HG02885 (cell line): ENCODE measurements at regions not wholly inside any gene's neighbourhood (a gene's known extent, or its start where the extent isn't known, plus 50 kb on each side); places are given as distances from the start of the nearest gene placed in this dataset.

Experiments
- ATAC-seq: cut with Tn5 transposase; IDR thresholded peaks from one replicate; pipeline ENCODE4 v1.9.1; 2021; ENCODE audit warnings: mild to moderate bottlenecking; ENCODE audit not compliant: unreplicated experiment, poor library complexity

DNA sequence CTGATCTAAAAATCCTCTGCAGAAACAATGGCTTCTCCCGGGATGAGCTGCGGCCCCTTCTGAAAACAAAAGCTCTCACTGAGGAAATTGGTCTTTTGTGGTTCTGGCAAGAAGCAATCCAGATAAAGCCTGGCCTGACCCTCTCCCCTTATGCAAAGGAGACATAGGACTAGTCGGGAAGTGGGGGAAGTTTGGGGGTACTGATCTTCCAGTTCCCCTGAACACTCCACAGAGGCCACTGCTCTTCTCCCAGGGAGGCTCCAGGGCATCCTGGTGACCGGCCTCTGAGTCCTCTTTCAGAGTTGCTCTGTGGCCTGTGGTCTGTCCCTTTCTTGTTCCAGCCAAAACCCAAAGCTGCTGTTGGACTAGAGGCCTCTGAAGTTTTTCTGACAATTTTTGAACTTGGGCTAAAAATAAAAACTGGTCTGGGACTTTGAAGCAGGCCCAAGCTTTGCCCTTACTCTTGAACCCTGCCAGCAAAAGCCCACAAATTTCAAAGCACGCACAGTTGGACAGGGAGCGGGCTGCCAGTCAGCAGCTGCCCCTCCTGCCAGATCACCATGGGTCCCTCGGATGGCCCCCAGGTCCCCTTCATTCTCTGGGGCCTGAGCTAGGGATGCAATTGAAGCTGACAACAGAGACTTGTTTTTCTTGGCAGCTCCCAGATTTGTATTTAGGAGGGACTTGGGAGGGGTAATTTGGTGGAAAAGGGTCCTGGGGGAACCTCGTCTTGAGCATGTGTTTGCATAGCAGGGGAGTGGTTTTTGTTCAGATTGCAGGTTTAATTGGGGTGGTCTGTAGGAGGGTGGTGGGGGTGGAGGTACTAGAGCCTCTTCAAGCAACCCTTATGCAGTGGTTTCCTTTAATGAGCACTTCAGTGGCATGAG, 381.6 kb upstream of the CADM1 start:
- ATAC-seq = no peak

DNA sequence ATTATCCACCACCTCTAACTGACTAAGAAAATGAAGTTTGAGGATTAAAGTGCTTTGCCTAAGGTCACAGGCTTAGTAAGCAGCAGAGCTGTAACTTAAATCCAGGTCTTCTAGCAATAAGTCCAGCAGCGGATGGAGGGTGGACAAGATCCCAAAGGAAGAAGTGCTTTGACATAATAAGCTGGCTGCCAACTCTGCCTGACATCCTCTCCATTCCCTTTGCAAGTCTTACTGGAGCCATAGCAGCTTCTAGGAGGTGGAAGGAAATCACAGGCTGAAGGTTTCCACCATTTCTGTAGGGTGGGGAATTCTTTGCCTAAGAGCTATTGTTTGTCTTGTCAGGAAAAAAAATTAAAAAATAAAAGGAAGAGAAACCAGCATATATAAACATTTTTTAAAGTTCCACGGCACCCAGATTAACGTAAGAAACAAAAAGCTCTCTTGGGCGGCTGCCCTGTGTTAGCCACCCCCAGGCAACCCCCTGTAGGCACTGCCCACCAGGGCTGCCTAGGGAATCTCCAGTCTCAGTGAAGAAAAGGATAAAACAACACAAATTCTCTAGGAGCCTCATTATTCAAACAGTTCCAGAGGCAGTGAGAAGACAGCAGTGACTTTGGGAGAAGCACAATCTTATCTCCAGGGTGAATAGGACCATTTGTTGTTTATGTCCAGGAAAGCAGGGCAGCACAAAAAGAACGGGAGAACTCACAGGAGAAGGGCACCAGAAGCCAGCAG, 380.8 kb upstream of the CADM1 start:
- ATAC-seq = no peak

- ATAC-seq = peak; percentile 67
Measured at GRCh38 chr11:115874843-115875242, 370.6 kb upstream of the CADM1 start.

- ATAC-seq = peak; percentile 33
Measured at GRCh38 chr11:115873813-115874212, 369.6 kb upstream of the CADM1 start.

GRCh38 chr11:115872416-115872815, 368.2 kb upstream of the CADM1 start:
- ATAC-seq = no peak

DNA sequence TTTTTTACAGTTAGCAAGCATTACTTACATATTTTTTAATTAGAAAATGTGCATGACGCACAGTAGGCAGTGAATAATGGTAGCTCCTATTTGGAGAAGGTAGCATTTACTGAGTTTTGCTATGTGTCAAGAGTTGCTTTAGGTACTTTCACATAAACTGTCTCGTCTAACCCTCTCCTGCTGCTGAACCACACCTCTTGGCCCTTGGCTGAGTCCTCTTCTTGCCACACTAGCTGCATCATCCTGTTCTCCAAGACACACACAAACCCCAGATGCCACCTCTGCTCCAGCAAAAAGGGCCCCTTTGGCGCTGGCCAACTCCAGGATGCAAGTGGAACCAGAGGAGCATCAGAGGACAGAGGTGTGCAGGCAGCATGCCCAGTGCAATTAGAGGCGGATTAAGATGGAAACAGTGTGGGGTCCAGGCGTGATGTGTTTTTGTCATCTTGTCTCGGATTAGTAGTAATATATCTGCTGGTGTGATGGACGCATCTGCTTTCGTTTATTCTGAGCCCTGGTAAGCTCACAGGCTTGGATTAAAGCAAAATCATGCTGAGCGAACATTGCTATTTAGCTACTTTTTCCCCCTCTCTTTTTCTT, 367.0 kb upstream of the CADM1 start:
- no peak for ATAC-seq

DNA sequence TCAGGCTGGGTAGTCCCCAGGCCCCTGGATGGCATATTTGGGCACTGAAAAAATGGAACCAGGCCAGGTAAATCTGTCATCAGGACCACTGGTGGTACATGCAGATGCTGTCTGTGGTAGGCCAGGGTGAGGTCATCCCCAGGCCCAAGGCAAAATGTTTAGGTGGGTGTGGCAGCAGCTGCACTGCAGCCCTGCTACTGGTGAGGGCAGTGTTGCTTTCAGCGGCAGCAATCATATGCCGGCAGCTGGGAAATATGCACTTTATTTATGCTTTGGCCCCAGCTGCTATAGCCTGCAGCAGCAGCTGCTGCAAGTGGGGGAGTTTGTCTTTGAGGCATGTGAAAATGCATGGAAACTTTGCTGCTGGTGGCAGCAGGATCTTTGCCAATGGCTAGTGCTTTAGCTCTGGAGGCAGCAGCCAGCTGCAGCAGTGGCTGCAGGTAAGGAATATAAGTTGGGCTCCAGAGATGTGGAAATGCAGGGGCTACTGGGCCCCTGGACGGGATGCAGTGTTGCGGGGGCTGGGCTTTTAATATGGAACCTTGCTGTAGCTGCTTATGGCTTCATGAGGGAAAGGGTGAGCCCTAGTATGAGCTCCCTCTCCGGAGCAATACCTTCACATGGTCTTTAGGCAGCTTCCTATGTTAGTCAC, 365.7 kb upstream of the CADM1 start:
- ATAC-seq = peak; percentile 71

DNA sequence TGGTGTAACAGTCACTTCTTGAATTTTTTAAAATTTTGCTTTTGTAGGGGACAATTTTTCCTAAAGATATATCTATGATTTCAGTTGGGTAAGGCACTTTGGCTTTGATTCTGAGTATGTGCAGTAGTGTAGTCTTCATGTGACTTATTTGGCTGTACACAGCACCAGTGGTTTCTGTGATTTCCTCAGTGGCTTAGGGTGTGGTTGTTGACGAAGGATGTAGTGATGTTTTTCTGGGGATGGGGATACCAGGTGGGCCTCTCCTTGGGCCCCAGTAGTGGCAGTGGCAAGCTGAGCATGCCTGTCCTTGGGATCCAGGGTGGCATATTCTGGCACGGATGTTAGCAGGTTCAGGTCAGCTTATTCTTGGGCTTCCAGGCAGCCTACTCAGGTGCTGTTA, 364.9 kb upstream of the CADM1 start:
- no peak for ATAC-seq

- ATAC-seq = no peak
Measured at GRCh38 chr11:115860246-115860645, 356.0 kb upstream of the CADM1 start.

DNA sequence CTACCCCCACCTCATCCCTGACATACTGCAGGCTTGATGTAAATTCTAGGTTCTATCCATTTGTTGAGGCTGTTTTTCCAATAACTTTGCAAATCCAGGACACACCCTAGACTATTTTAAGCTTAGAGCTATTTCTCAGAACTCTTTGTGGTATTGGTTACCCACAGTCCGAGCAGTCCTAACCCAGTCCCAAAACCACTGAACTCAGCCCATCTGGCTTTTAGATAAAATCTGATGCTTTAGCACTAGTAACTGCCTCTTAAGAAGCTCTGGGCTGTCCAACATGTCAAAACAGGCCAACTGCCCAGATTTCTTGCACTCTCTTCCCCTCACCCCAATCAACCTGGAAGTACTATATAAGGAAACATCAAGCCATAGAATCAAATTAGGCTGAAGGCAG, 344.4 kb upstream of the CADM1 start:
- no peak for ATAC-seq

DNA sequence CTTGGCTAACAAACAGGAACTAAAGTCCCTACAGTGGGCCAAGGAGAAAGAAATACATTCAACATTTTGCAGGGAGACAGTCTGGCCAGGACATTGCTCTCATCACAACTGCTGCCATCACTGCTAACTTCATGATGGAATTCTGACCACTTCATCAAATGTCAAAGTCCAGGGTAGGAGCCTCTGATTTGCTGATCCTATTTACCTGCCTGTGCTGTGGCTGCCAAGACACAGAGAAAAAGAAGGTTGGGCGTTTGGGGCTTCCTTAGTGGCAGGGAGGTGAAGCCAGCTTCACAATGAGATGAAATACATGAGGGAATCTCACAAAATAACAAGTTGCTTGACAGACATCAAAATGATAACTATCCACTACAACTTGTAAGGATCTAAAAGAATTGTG, 343.9 kb upstream of the CADM1 start:
- ATAC-seq = no peak

GRCh38 chr11:115845872-115846271, 341.7 kb upstream of the CADM1 start:
- no peak for ATAC-seq

- ATAC-seq = no peak
Measured at GRCh38 chr11:115843685-115844084, 339.5 kb upstream of the CADM1 start.

DNA sequence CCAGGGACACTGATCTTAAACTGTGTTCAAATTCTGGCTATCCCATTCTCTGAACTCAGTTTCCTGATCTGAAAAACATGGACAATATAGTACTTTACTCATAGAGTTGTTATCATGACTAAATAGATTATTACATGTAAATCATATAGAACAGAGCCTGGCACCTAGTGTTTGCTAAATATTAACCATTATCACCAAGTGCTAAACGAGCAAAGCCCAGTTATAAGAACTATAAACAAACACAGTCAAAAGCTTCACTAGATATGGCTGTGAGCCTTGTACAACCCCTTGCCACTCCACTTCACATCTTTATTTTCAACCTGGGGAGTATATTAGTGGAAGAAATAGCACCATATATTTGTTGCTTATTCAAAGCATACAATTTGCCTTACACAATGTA, 338.9 kb upstream of the CADM1 start:
- no peak for ATAC-seq

DNA sequence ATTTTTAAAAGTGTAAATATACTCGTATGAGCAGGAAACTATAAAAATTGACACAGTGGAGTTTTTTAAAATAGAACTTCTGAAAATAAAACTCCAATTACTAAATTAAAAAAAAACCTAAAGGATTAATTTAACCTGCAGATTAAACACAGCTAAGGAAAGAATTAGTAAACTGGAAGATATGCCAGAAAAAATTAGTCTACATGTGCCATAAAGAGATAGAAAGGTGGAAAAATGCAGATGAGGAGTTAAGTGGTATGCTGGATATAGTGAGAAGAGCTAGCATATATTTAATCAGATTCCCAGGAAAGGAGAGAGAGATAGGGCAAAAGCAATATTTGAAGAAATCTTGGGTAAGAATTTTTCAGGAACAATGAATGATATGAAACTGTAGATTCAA, 315.8 kb upstream of the CADM1 start:
- no peak for ATAC-seq

GRCh38 chr11:115819014-115819413, 314.8 kb upstream of the CADM1 start:
- no peak for ATAC-seq

DNA sequence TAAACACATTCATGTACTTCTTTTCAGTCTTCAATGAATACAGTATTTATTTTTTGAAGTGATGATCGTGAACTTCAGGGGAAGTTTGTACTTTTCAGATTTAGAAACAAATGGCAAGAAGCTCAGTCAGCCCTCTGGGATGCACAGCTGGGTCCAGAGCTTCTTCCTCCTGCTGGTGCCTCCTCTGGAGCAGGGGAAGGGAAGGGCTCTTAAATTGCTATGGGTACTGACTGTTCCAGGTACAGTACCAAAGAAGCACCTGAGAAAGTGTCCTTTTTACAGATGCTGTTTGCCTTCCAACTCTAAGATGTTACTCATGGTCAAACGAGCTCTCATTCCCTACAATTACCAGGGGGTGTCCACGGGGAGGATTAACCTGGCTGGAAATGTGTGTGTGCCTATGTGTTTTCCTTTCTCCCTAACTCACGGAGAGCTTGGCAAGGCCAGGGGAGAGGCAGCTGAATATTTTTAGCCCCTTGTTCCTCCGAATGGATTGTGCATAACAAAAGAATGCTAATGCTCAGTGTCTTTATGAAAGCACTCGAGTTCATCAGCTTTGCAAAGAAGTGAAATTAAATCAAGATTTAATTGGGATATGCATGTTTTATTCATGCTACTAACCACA, 313.7 kb upstream of the CADM1 start:
- no peak for ATAC-seq

DNA sequence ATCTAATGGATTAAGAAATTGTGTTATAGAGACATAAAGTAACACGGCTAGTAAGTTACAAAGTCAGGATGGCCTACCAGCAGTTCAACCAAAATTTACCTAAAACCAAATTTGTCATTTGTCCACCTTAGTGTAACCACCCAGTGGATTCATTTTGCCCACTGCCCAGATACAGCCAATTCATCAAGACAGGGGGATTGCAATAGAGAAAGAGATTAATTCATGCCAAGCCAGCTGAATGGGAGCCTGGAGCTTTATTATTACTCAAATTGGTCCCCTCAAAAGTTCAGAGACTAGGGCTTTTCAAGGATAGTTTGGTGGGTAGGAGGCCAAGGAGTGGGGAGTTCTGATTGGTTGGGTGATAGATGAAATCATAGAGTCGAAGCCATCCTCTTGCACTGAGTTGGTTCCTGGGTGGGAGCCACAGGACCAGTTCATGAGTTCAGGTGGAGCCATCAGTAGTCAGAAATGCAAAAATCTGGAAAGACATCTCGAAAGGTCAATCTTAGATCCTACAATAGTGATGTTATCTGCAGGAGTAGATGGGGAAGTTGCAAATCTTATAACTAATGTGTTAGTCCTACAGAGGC, 304.2 kb upstream of the CADM1 start:
- no peak for ATAC-seq

- ATAC-seq = no peak
Measured at GRCh38 chr11:115806056-115806455, 301.8 kb upstream of the CADM1 start.
